OCI-LY7 (cell line): ENCODE measurements at regions not wholly inside any gene's neighbourhood (a gene's known extent, or its start where the extent isn't known, plus 50 kb on each side); places are given as distances from the start of the nearest gene placed in this dataset.

Experiments
- BruUV-seq: library from RNA; stranded (reverse); fragments of 400-500 nt; replicated peaks from 2 replicates; lab custom pipeline; 2021; lab: Mats Ljungman, UMichigan
- CTCF ChIA-PET: fragments of 300-600 bp; sonication (Branson Sonifier 250); formaldehyde crosslinking; loops from one replicate; lab custom pipeline; 2022; ENCODE audit warnings: antibody characterized with exemption; ENCODE audit not compliant: unreplicated experiment; lab: Charles Lee
- POLR2A ChIA-PET: fragments of 300-600 bp; sonication (Branson Sonifier 250); formaldehyde crosslinking; loops from one replicate; lab custom pipeline; 2022; ENCODE audit warnings: antibody characterized with exemption; lab: Charles Lee
- DNase-seq: peaks from one replicate; pipeline ENCODE4 v3.0.0-alpha.2; 2015; ENCODE audit warnings: low spot score
- H2AFZ ChIP-seq: fragments of 200-600 bp; sonication (generic), shearing (Covaris generic); 2 replicates; pipeline ENCODE4 v1.6.1; 2014; ENCODE audit warnings: mild to moderate bottlenecking, antibody characterized with exemption, low read length, moderate library complexity
- H3K27ac ChIP-seq: fragments of 200-600 bp; sonication (generic); 2 replicates; pipeline ENCODE4 v1.5.1; 2014; ENCODE audit warnings: mixed run types, low read depth, mild to moderate bottlenecking, moderate library complexity, low read length, inconsistent platforms; ENCODE audit not compliant: poor library complexity, severe bottlenecking
- H3K36me3 ChIP-seq: fragments of 200-600 bp; sonication (generic); 2 replicates; pipeline ENCODE4 v1.6.1; 2014; ENCODE audit warnings: mild to moderate bottlenecking, antibody characterized with exemption, low read length, moderate library complexity, mixed read lengths; ENCODE audit not compliant: insufficient read depth
- H3K4me1 ChIP-seq: fragments of 200-600 bp; sonication (generic); 2 replicates; pipeline ENCODE4 v1.5.1; 2014; ENCODE audit warnings: mild to moderate bottlenecking, low read length; ENCODE audit not compliant: insufficient read depth, poor library complexity, severe bottlenecking
- H3K4me2 ChIP-seq: fragments of 200-600 bp; sonication (generic); 2 replicates; pipeline ENCODE4 v1.6.1; 2014; ENCODE audit warnings: mild to moderate bottlenecking, low read length
- H3K4me3 ChIP-seq: fragments of 200-600 bp; sonication (generic); 2 replicates; pipeline ENCODE4 v1.5.1; 2014; ENCODE audit warnings: mild to moderate bottlenecking, low read depth, low read length; ENCODE audit not compliant: poor library complexity, severe bottlenecking
- H3K79me2 ChIP-seq: fragments of 200-600 bp; sonication (generic); 2 replicates; pipeline ENCODE4 v1.6.1; 2016; ENCODE audit warnings: low read depth, mild to moderate bottlenecking, low read length, moderate library complexity, mixed read lengths; ENCODE audit not compliant: insufficient read depth
- H3K9me2 ChIP-seq: fragments of 200-600 bp; sonication (generic); 2 replicates; pipeline ENCODE4 v1.6.1; 2016; ENCODE audit warnings: mild to moderate bottlenecking, low read length, mixed read lengths; ENCODE audit not compliant: insufficient read depth
- H3K9me3 ChIP-seq: fragments of 200-600 bp; sonication (generic); 2 replicates; pipeline ENCODE4 v1.6.1; 2014; ENCODE audit warnings: mild to moderate bottlenecking, mixed run types, low read length, mixed read lengths
- H4K20me1 ChIP-seq: fragments of 200-600 bp; sonication (generic); 2 replicates; pipeline ENCODE4 v1.6.1; 2014; ENCODE audit warnings: mild to moderate bottlenecking, antibody characterized with exemption, low read length, moderate library complexity, mixed read lengths; ENCODE audit not compliant: insufficient read depth
- CTCF ChIP-seq: fragments of 200-600 bp; sonication (generic); conservative IDR thresholded peaks from 2 replicates; pipeline ENCODE4 v1.5.1; 2014; ENCODE audit warnings: mild to moderate bottlenecking, antibody characterized with exemption, low read length, moderate library complexity, mixed read lengths
- EZH2phosphoT487 ChIP-seq: fragments of 200-600 bp; sonication (generic); IDR thresholded peaks from 2 replicates; pipeline ENCODE4 v1.6.1; 2018; ENCODE audit warnings: low read depth, borderline replicate concordance, mild to moderate bottlenecking, mixed run types, antibody characterized with exemption, low read length, moderate library complexity, mixed read lengths
- intact Hi-C: fragments of 100-400 bp; cut with micrococcal nuclease; formaldehyde crosslinking; loops from one replicate; pipeline ENCODE4 v1.10.0; 2022; ENCODE audit not compliant: unreplicated experiment

GRCh38 chr1:22347854-22348760, 103.5 kb upstream of the ZBTB40 start:
- H2AFZ ChIP-seq: no peak overlapping the region
- no peaks in the 10 kb centered on the region for H3K79me2 ChIP-seq
- POLR2A ChIA-PET: interaction anchor here (0.6 kb wide), 1 partner anchor 920 kb away, joined by 3 read pairs; no protein-coding TSS in a partner anchor
- no peaks in the 10 kb centered on the region for H4K20me1 ChIP-seq
- H3K4me2 ChIP-seq: no peak overlapping the region
- H3K27ac ChIP-seq: no peak overlapping the region
- TF ChIP-seq EZH2phosphoT487 (no peak), CTCF (no peak)
- no peaks in the 10 kb centered on the region for H3K9me3 ChIP-seq
- BruUV-seq: no TSS peak
- H3K4me1 ChIP-seq: no peaks in the 10 kb centered on the region
- intact Hi-C loops: no loop called here
- no peaks in the 10 kb centered on the region for H3K36me3 ChIP-seq
- no peak overlapping the region for H3K4me3 ChIP-seq
- CTCF ChIA-PET: no interaction called here
- no peaks in the 10 kb centered on the region for H3K9me2 ChIP-seq
- no peak for DNase-seq

- Histone ChIP-seq H2AFZ (no peak overlapping the region), H3K36me3 (no peaks in the 10 kb centered on the region), H3K79me2 (no peaks in the 10 kb centered on the region), H3K27ac (no peak overlapping the region), H4K20me1 (no peaks in the 10 kb centered on the region), H3K9me3 (no peaks in the 10 kb centered on the region), H3K4me3 (no peak overlapping the region), H3K4me1 (no peaks in the 10 kb centered on the region), H3K9me2 (no peaks in the 10 kb centered on the region), H3K4me2 (no peak overlapping the region)
- BruUV-seq: no TSS peak
- no peak for TF ChIP-seq EZH2phosphoT487
- no peak for TF ChIP-seq CTCF
- intact Hi-C loops: no loop called here
- ChIA-PET POLR2A (no interaction called here), CTCF (no interaction called here)
- no peak for DNase-seq
These were observed 102.1 kb upstream of the ZBTB40 start for GRCh38 chr1:22349362-22350043.
